H9 (cell line): ENCODE measurements at regions not wholly inside any gene's neighbourhood (a gene's known extent, or its start where the extent isn't known, plus 50 kb on each side); places are given as distances from the start of the nearest gene placed in this dataset.

ENCODE experiments used
- DNase-seq: peaks from one replicate; pipeline ENCODE4 v3.0.0-alpha.2; 2017
- H2AFZ ChIP-seq: one replicate; pipeline ENCODE4 v1.6.1; 2013; ENCODE audit warnings: mild to moderate bottlenecking, low read length, control low read depth, moderate library complexity
- H2AK5ac ChIP-seq: 2 replicates; pipeline ENCODE4 v1.6.1; 2013; ENCODE audit warnings: low read length, control low read depth, mixed read lengths; ENCODE audit not compliant: insufficient read length
- H2BK120ac ChIP-seq: one replicate; pipeline ENCODE4 v1.6.1; 2013; ENCODE audit warnings: low read depth, mild to moderate bottlenecking, low read length, control low read depth, inconsistent platforms; ENCODE audit not compliant: poor library complexity, severe bottlenecking
- H2BK12ac ChIP-seq: 2 replicates; pipeline ENCODE4 v1.6.1; 2013; ENCODE audit warnings: low read length, control low read depth, mixed read lengths, low read depth; ENCODE audit not compliant: insufficient read length
- H2BK15ac ChIP-seq: 2 replicates; pipeline ENCODE4 v1.6.1; 2013; ENCODE audit warnings: low read depth, low read length, control low read depth
- H2BK20ac ChIP-seq: one replicate; pipeline ENCODE4 v1.6.1; 2013; ENCODE audit warnings: low read depth, mild to moderate bottlenecking, low read length, control low read depth, inconsistent platforms; ENCODE audit not compliant: poor library complexity, severe bottlenecking
- H2BK5ac ChIP-seq: 2 replicates; pipeline ENCODE4 v1.6.1; 2013; ENCODE audit warnings: low read length, control low read depth, mixed read lengths; ENCODE audit not compliant: insufficient read length
- H3K14ac ChIP-seq: 2 replicates; pipeline ENCODE4 v1.6.1; 2013; ENCODE audit warnings: low read length, control low read depth; ENCODE audit not compliant: insufficient read depth
- H3K18ac ChIP-seq: 2 replicates; pipeline ENCODE4 v1.6.1; 2013; ENCODE audit warnings: low read depth, mild to moderate bottlenecking, mixed read lengths, low read length, control low read depth; ENCODE audit not compliant: insufficient read length
- H3K23ac ChIP-seq: 2 replicates; pipeline ENCODE4 v1.6.1; 2013; ENCODE audit warnings: low read length, control low read depth, mixed read lengths, low read depth; ENCODE audit not compliant: insufficient read length
- H3K23me2 ChIP-seq: 2 replicates; pipeline ENCODE4 v1.6.1; 2013; ENCODE audit warnings: low read depth, mild to moderate bottlenecking, mixed read lengths, low read length, control low read depth; ENCODE audit not compliant: insufficient read length, poor library complexity, severe bottlenecking
- H3K27ac ChIP-seq: 2 replicates; pipeline ENCODE4 v1.5.1; 2013; ENCODE audit warnings: low read length, control low read depth, mixed read lengths, low read depth; ENCODE audit not compliant: insufficient read length
- H3K27me3 ChIP-seq: 2 replicates; pipeline ENCODE4 v1.6.1; 2013; ENCODE audit warnings: low read length, control low read depth, inconsistent platforms; ENCODE audit not compliant: insufficient read depth
- H3K4ac ChIP-seq: 2 replicates; pipeline ENCODE4 v1.6.1; 2013; ENCODE audit warnings: low read depth, mild to moderate bottlenecking, control low read depth, inconsistent platforms, low read length, moderate library complexity
- H3K4me1 ChIP-seq: 2 replicates; pipeline ENCODE4 v1.6.1; 2013; ENCODE audit warnings: low read length, control low read depth, inconsistent platforms; ENCODE audit not compliant: insufficient read depth
- H3K4me2 ChIP-seq: 2 replicates; pipeline ENCODE4 v1.6.1; 2013; ENCODE audit warnings: low read length, control low read depth, mixed read lengths; ENCODE audit not compliant: insufficient read length, insufficient read depth
- H3K56ac ChIP-seq: 2 replicates; pipeline ENCODE4 v1.6.1; 2013; ENCODE audit warnings: low read depth, mild to moderate bottlenecking, mixed read lengths, low read length, control low read depth; ENCODE audit not compliant: insufficient read length
- H3K79me1 ChIP-seq: 2 replicates; pipeline ENCODE4 v1.6.1; 2013; ENCODE audit warnings: low read depth, mild to moderate bottlenecking, moderate library complexity, low read length, control low read depth, inconsistent platforms; ENCODE audit not compliant: insufficient read depth, poor library complexity, severe bottlenecking
- H3K79me2 ChIP-seq: 2 replicates; pipeline ENCODE4 v1.6.1; 2013; ENCODE audit warnings: low read length, control low read depth, inconsistent platforms; ENCODE audit not compliant: insufficient read depth
- H3K9ac ChIP-seq: 2 replicates; pipeline ENCODE4 v1.6.1; 2013; ENCODE audit warnings: low read length, control low read depth, mixed read lengths; ENCODE audit not compliant: insufficient read length; ENCODE audit errors: extremely low read depth
- H3K9me3 ChIP-seq: one replicate; pipeline ENCODE4 v1.6.1; 2013; ENCODE audit warnings: low read depth, low read length, inconsistent platforms; ENCODE audit not compliant: control insufficient read depth
- H3T11ph ChIP-seq: one replicate; pipeline ENCODE4 v1.6.1; 2013; ENCODE audit warnings: mild to moderate bottlenecking, low read length, control low read depth, inconsistent platforms
- H4K20me1 ChIP-seq: one replicate; pipeline ENCODE4 v1.6.1; 2013; ENCODE audit not compliant: control insufficient read depth, insufficient read length, insufficient read depth
- H4K5ac ChIP-seq: 2 replicates; pipeline ENCODE4 v1.6.1; 2013; ENCODE audit warnings: low read depth, mild to moderate bottlenecking, mixed read lengths, low read length, control low read depth; ENCODE audit not compliant: insufficient read length
- H4K8ac ChIP-seq: replicated peaks from 2 replicates; pipeline ENCODE4 v1.6.1; 2013; ENCODE audit warnings: low read length, control low read depth, mixed read lengths, low read depth; ENCODE audit not compliant: insufficient read length
- H4K91ac ChIP-seq: 2 replicates; pipeline ENCODE4 v1.6.1; 2013; ENCODE audit warnings: low read depth, mild to moderate bottlenecking, moderate library complexity, mixed read lengths, low read length, control low read depth; ENCODE audit not compliant: insufficient read length
- H3K27ac Mint-ChIP-seq, 3 experiments: 2 replicates in 2 of 3; 3 replicates in 1 of 3; pipeline ENCODE4 v1.8.0; 2020 to 2021; ENCODE audit warnings: mixed read lengths in 3 of 3, mild to moderate bottlenecking in 1 of 3, moderate library complexity in 1 of 3
- H3K27me3 Mint-ChIP-seq: 2 replicates; pipeline ENCODE4 v1.8.0; 2021; ENCODE audit warnings: low read depth, mild to moderate bottlenecking, moderate library complexity, mixed read lengths
- H3K36me3 Mint-ChIP-seq, 3 experiments: 2 replicates in 2 of 3; 3 replicates in 1 of 3; pipeline ENCODE4 v1.8.0; 2020 to 2021; ENCODE audit warnings: low read depth in 3 of 3, mixed read lengths in 3 of 3; ENCODE audit not compliant: insufficient read depth in 1 of 3
- H3K4me1 Mint-ChIP-seq, 2 experiments: 2 replicates each; pipeline ENCODE4 v1.8.0; 2020; ENCODE audit warnings: mixed read lengths in 2 of 2
- H3K4me3 Mint-ChIP-seq, 2 experiments: 2 replicates in 1 of 2; 3 replicates in 1 of 2; pipeline ENCODE4 v1.8.0; 2020 to 2021; ENCODE audit warnings: mild to moderate bottlenecking in 2 of 2, mixed read lengths in 2 of 2, moderate library complexity in 1 of 2
- H3K9me3 Mint-ChIP-seq, 2 experiments: 2 replicates in 1 of 2; 3 replicates in 1 of 2; pipeline ENCODE4 v1.8.0; 2020; ENCODE audit warnings: mild to moderate bottlenecking in 2 of 2, mixed read lengths in 2 of 2, moderate library complexity in 1 of 2
- TF ChIP-seq, protein P1 (sequence below): fragments of 200-600 bp; sonication (generic); conservative IDR thresholded peaks from 3 replicates; pipeline ENCODE4 v1.8.0; 2021; ENCODE audit warnings: antibody characterized with exemption, mild to moderate bottlenecking

DNA sequence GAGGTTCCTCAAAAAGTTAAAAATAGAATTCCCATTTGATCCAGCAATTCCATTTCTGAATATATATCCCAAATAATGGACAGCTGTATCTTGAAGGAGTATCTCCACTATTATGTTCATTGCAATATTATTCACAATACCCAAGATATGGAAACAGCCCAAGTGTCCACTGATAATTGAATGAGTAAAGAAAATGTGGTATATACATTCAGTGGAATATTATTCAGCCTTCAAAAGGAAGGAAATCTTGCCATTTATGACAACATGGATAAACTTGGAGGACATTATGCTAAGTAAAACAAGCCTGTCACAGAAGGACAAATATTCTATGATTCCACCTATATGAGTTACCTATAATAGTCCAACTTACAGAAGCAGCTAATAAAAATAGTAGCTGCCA is 979.0 kb downstream of the SLC6A15 start:
- Histone ChIP-seq H2AK5ac (no peak overlapping the region), H3T11ph (no peak overlapping the region), H2AFZ (no peak overlapping the region), H2BK15ac (no peak overlapping the region), H3K4me2 (no peak overlapping the region), H3K9me3 (no peaks in the 10 kb centered on the region), H4K20me1 (no peaks in the 10 kb centered on the region), H3K27ac (no peak overlapping the region), H4K5ac (no peak overlapping the region), H3K56ac (no peak overlapping the region), H3K4me1 (no peaks in the 10 kb centered on the region), H3K14ac (no peak overlapping the region), H2BK5ac (no peak overlapping the region), H3K79me1 (no peaks in the 10 kb centered on the region), H2BK20ac (no peak overlapping the region), H4K91ac (no peak overlapping the region), H3K27me3 (no peaks in the 10 kb centered on the region), H2BK120ac (no peak overlapping the region), H3K18ac (no peak overlapping the region), H4K8ac (no peak overlapping the region), H3K4ac (no peak overlapping the region), H3K79me2 (no peaks in the 10 kb centered on the region), H3K23me2 (no peaks in the 10 kb centered on the region), H2BK12ac (no peak overlapping the region), H3K9ac (no peak overlapping the region), H3K23ac (no peak overlapping the region)
- no peak for DNase-seq
- Mint-ChIP-seq H3K4me3 (no peak overlapping the region), H3K36me3 (no peaks in the 10 kb centered on the region; a peak in 1 of 7 replicates), H3K4me1 (no peaks in the 10 kb centered on the region), H3K9me3 (peaks cover 0 to 4% of the 10 kb centered on the region in 2 experiments; a peak in 1 of 5 replicates), H3K27ac (no peak overlapping the region), H3K27me3 (no peaks in the 10 kb centered on the region)
- TF ChIP-seq, protein P1, sequence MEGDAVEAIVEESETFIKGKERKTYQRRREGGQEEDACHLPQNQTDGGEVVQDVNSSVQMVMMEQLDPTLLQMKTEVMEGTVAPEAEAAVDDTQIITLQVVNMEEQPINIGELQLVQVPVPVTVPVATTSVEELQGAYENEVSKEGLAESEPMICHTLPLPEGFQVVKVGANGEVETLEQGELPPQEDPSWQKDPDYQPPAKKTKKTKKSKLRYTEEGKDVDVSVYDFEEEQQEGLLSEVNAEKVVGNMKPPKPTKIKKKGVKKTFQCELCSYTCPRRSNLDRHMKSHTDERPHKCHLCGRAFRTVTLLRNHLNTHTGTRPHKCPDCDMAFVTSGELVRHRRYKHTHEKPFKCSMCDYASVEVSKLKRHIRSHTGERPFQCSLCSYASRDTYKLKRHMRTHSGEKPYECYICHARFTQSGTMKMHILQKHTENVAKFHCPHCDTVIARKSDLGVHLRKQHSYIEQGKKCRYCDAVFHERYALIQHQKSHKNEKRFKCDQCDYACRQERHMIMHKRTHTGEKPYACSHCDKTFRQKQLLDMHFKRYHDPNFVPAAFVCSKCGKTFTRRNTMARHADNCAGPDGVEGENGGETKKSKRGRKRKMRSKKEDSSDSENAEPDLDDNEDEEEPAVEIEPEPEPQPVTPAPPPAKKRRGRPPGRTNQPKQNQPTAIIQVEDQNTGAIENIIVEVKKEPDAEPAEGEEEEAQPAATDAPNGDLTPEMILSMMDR: no peak
